Astrocyte of the cerebellum (primary cell): ENCODE measurements at regions not wholly inside any gene's neighbourhood (a gene's known extent, or its start where the extent isn't known, plus 50 kb on each side); places are given as distances from the start of the nearest gene placed in this dataset.

Experiments
- DNase-seq: peaks from one replicate; pipeline ENCODE4 v3.0.0-alpha.2; 2011; ENCODE audit warnings: low read depth
- H3K4me3 ChIP-seq: 2 replicates; pipeline ENCODE4 v1.5.1; 2011; ENCODE audit warnings: mild to moderate bottlenecking, low read depth, low read length, moderate library complexity
- in situ Hi-C: cut with HindIII; loops from 2 replicates; pipeline ENCODE4 v1.10.0; 2017; ENCODE audit warnings: low sequenced_read_pairs
- TF ChIP-seq, protein P1 (sequence below): IDR thresholded peaks from 2 replicates; pipeline ENCODE4 v1.5.1; 2012; ENCODE audit warnings: low read length, low read depth, moderate library complexity, mild to moderate bottlenecking; ENCODE audit errors: missing control alignments

DNA sequence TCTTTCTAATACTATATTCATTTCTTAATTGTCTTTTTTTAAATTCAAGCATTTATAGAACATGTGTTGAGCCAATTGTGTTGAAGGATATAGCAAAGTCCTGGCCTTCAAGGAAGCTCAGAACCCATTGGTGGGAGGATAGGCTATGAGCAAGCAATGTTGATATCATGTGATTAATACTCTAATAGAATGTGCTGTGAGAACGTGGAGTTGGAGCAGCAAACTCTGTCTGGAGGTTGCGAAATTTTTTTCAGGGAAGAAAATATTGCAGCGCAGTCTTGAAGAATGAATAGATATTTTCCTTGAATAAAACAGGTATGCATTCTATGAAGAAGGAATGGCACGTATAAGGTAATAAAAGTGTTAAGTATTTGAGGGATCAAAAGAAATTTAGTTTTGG, 229.2 kb upstream of the KCNK2 start:
- in situ Hi-C loops: no loop called here
- no peak for DNase-seq
- TF ChIP-seq, protein P1, sequence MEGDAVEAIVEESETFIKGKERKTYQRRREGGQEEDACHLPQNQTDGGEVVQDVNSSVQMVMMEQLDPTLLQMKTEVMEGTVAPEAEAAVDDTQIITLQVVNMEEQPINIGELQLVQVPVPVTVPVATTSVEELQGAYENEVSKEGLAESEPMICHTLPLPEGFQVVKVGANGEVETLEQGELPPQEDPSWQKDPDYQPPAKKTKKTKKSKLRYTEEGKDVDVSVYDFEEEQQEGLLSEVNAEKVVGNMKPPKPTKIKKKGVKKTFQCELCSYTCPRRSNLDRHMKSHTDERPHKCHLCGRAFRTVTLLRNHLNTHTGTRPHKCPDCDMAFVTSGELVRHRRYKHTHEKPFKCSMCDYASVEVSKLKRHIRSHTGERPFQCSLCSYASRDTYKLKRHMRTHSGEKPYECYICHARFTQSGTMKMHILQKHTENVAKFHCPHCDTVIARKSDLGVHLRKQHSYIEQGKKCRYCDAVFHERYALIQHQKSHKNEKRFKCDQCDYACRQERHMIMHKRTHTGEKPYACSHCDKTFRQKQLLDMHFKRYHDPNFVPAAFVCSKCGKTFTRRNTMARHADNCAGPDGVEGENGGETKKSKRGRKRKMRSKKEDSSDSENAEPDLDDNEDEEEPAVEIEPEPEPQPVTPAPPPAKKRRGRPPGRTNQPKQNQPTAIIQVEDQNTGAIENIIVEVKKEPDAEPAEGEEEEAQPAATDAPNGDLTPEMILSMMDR: no peak
- H3K4me3 ChIP-seq: no peak overlapping the region

- no peak overlapping the region for H3K4me3 ChIP-seq
- TF ChIP-seq, protein P1: no peak
- in situ Hi-C loops: no loop called here
- no peak for DNase-seq
Observed at GRCh38 chr1:214854126-214854875, 228.2 kb upstream of the KCNK2 start.

GRCh38 chr1:214856843-214857242, 225.7 kb upstream of the KCNK2 start:
- DNase-seq: no peak
- in situ Hi-C loops: no loop called here
- no peak overlapping the region for H3K4me3 ChIP-seq
- TF ChIP-seq, protein P1: no peak

GRCh38 chr1:214857716-214858115, 224.8 kb upstream of the KCNK2 start:
- in situ Hi-C loops: no loop called here
- no peak overlapping the region for H3K4me3 ChIP-seq
- TF ChIP-seq, protein P1: no peak
- DNase-seq: no peak

GRCh38 chr1:214859647-214860046, 222.9 kb upstream of the KCNK2 start:
- in situ Hi-C loops: no loop called here
- TF ChIP-seq, protein P1: no peak
- DNase-seq: no peak
- no peak overlapping the region for H3K4me3 ChIP-seq

DNA sequence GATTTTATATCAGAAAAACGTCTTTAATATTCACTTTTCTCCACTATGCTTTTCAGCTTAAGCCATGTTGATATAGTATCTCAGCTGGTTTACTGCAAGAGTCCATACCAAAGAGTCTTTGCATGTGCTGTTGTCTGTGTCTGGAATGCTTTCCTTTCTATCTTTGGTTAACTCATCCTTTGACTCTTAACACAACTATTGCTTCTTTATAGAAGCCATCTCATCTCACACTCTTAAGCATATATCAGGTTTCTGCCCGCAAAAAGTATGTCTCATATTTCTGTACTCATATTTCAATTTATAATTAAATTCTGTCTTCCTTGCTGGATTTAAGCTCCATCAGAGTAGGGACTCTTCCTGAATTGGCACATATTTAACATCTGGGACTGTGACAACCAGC, 220.9 kb upstream of the KCNK2 start:
- no peak overlapping the region for H3K4me3 ChIP-seq

More for the DNA sequence above, 220.9 kb upstream of the KCNK2 start:
- TF ChIP-seq, protein P1: no peak
- DNase-seq: no peak
- in situ Hi-C loops: no loop called here
